Amniotic epithelial cell (primary cell): ENCODE measurements at regions not wholly inside any gene's neighbourhood (a gene's known extent, or its start where the extent isn't known, plus 50 kb on each side); places are given as distances from the start of the nearest gene placed in this dataset.

Experiments used
- DNase-seq: peaks from one replicate; pipeline ENCODE4 v3.0.0-alpha.2; 2010; ENCODE audit warnings: low read depth

GRCh38 chrX:122771933-122772332 is 412.1 kb upstream of the GRIA3 start:
- DNase-seq = no peak

GRCh38 chrX:122777766-122778165 is 406.3 kb upstream of the GRIA3 start:
- no peak for DNase-seq

- DNase-seq = no peak
These were observed 400.2 kb upstream of the GRIA3 start for GRCh38 chrX:122783918-122784317.

- no peak for DNase-seq
These were observed 396.8 kb upstream of the GRIA3 start for GRCh38 chrX:122787231-122787630.

GRCh38 chrX:122788216-122788615 is 395.9 kb upstream of the GRIA3 start:
- DNase-seq = no peak

- no peak for DNase-seq
These were observed 393.5 kb upstream of the GRIA3 start for GRCh38 chrX:122790376-122791095.

- no peak for DNase-seq
These were observed 370.2 kb upstream of the GRIA3 start for GRCh38 chrX:122813876-122814275.

- no peak for DNase-seq
These were observed 367.8 kb upstream of the GRIA3 start for GRCh38 chrX:122816288-122816687.

GRCh38 chrX:122817321-122817955 is 366.6 kb upstream of the GRIA3 start:
- DNase-seq = no peak

- DNase-seq = no peak
These were observed 366.0 kb upstream of the GRIA3 start for GRCh38 chrX:122818068-122818467.

GRCh38 chrX:122833230-122833629 is 350.8 kb upstream of the GRIA3 start:
- no peak for DNase-seq

GRCh38 chrX:122835886-122836285 is 348.2 kb upstream of the GRIA3 start:
- peak; percentile 0 for DNase-seq

GRCh38 chrX:122850326-122850725 is 333.8 kb upstream of the GRIA3 start:
- peak; percentile 25 for DNase-seq

GRCh38 chrX:122856205-122856604 is 327.9 kb upstream of the GRIA3 start:
- DNase-seq = no peak

- DNase-seq = no peak
These were observed 326.3 kb upstream of the GRIA3 start for GRCh38 chrX:122857734-122858133.

GRCh38 chrX:122863067-122863466 is 321.0 kb upstream of the GRIA3 start:
- DNase-seq = no peak

GRCh38 chrX:122866532-122866931 is 317.5 kb upstream of the GRIA3 start:
- peak; percentile 86 for DNase-seq

- DNase-seq = peak; percentile 0
These were observed 315.4 kb upstream of the GRIA3 start for GRCh38 chrX:122868631-122869030.

GRCh38 chrX:122869171-122869570 is 314.9 kb upstream of the GRIA3 start:
- DNase-seq = peak; percentile 2

- no peak for DNase-seq
These were observed 305.8 kb upstream of the GRIA3 start for GRCh38 chrX:122878269-122878668.

- no peak for DNase-seq
These were observed 303.1 kb upstream of the GRIA3 start for GRCh38 chrX:122880952-122881351.

GRCh38 chrX:122890729-122891128 is 293.3 kb upstream of the GRIA3 start:
- no peak for DNase-seq

GRCh38 chrX:122906726-122907125 is 277.4 kb upstream of the GRIA3 start:
- DNase-seq = no peak

GRCh38 chrX:122907375-122907774 is 276.7 kb upstream of the GRIA3 start:
- no peak for DNase-seq
